ENCODE measurements at regions not wholly inside any gene's neighbourhood (a gene's known extent, or its start where the extent isn't known, plus 50 kb on each side); places are given as distances from the start of the nearest gene placed in this dataset.

GRCh38 chr7:19404912-19405329 is 259.7 kb upstream of the FERD3L start:
- H3K27ac ChIP-seq, result no peak overlapping the region
- DNase-seq (ENCODE audit: low spot score), result peak; percentile 93
- ChIA-PET POLR2A (ENCODE audit: low non-redundant PET) (no interaction called here), CTCF (interaction anchor here (0.7 kb wide), 2 partner anchors 45 to 116 kb away, joined by 3 read pairs; no protein-coding TSS in a partner anchor)
- TF ChIP-seq CTCF (conservative IDR thresholded peaks at IDR 0.05; ENCODE audit: low read depth), result no peak

- CTCF ChIA-PET, result interaction anchor here (0.5 to 1.3 kb wide), 3 partner anchors 9 to 895 kb away, joined by 3 read pairs; no protein-coding TSS in a partner anchor
Measured at GRCh38 chr7:19403691-19404090, 258.5 kb upstream of the FERD3L start.

GRCh38 chr7:19401461-19401860 is 256.2 kb upstream of the FERD3L start:
- no peak for DNase-seq (ENCODE audit: low spot score)
- POLR2A ChIA-PET (ENCODE audit: low non-redundant PET), result no interaction called here
- CTCF ChIA-PET, result no interaction called here

More at GRCh38 chr7:19403691-19404090, 258.5 kb upstream of the FERD3L start:
- POLR2A ChIA-PET (ENCODE audit: low non-redundant PET), result no interaction called here
- no peak for DNase-seq (ENCODE audit: low spot score)
- TF ChIP-seq CTCF (conservative IDR thresholded peaks at IDR 0.05; ENCODE audit: low read depth), result no peak
- H3K27ac ChIP-seq, result peak overlapping the region; percentile 86

GRCh38 chr7:19400758-19401254 is 255.6 kb upstream of the FERD3L start:
- no peak for TF ChIP-seq CTCF (conservative IDR thresholded peaks at IDR 0.05; ENCODE audit: low read depth)
- H3K27ac ChIP-seq, result no peak overlapping the region
- POLR2A ChIA-PET (ENCODE audit: low non-redundant PET), result no interaction called here
- no peak for DNase-seq (ENCODE audit: low spot score)
- CTCF ChIA-PET, result no interaction called here

More at GRCh38 chr7:19401461-19401860, 256.2 kb upstream of the FERD3L start:
- no peak overlapping the region for H3K27ac ChIP-seq
- TF ChIP-seq CTCF (conservative IDR thresholded peaks at IDR 0.05; ENCODE audit: low read depth), result no peak

GRCh38 chr7:19397911-19398310 is 252.7 kb upstream of the FERD3L start:
- no peak for DNase-seq (ENCODE audit: low spot score)
- CTCF ChIA-PET, result no interaction called here
- no peak for TF ChIP-seq CTCF (conservative IDR thresholded peaks at IDR 0.05; ENCODE audit: low read depth)
- POLR2A ChIA-PET (ENCODE audit: low non-redundant PET), result no interaction called here
- H3K27ac ChIP-seq, result no peak overlapping the region

- no peak overlapping the region for H3K27ac ChIP-seq
- TF ChIP-seq CTCF (conservative IDR thresholded peaks at IDR 0.05; ENCODE audit: low read depth), result no peak
- DNase-seq (ENCODE audit: low spot score), result peak; percentile 8
- POLR2A ChIA-PET (ENCODE audit: low non-redundant PET), result no interaction called here
- CTCF ChIA-PET, result interaction anchor here (0.7 kb wide), 1 partner anchor 94 kb away, joined by 3 read pairs; no protein-coding TSS in a partner anchor
Measured at GRCh38 chr7:19392246-19392645, 247.0 kb upstream of the FERD3L start.

Measured in RWPE1 (cell line).